ENCODE measurements at regions not wholly inside any gene's neighbourhood (a gene's known extent, or its start where the extent isn't known, plus 50 kb on each side); places are given as distances from the start of the nearest gene placed in this dataset.
A peak's percentile ranks its signal among the peaks of the same experiment; 100 is the strongest.

DNA sequence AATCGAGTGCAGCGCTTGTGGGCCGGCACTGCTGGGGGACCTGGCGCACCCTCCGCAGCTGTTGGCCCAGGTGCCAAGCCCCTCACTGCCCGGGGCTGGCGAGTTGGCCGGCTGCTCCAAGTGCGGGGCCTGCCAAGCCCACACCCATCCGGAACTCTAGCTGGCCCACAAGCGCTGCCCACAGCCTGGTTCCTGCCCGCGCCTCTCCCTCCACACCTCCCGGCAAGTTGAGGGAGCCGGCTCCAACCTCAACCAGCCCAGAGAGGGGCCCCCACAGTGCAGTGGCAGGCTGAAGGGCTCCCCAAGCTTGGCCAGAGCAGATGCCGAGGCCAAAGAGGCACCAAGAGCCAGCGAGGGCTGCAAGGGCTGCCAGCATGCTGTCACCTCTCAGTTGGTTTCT lies 73.4 kb downstream of the PLXNA1 start:
- H3K27me3 ChIP-seq, result no peaks in the 10 kb centered on the region
- no peaks in the 10 kb centered on the region for H3K4me1 ChIP-seq
- 75 to 80% methylated on average over 7 to 9 of the region's 17 CpGs for WGBS, 2 donors
- H3K27ac ChIP-seq, result no peak overlapping the region
- intact Hi-C loops (cut with DNase I), result no loop called here
- H3K9me3 ChIP-seq, result peaks cover 0 to 8% (median 0%) of the 10 kb centered on the region in 3 donors
- H3K4me3 ChIP-seq, result no peak overlapping the region
- ATAC-seq (no peak), DNase-seq (no peak)
- TF ChIP-seq, protein P1, sequence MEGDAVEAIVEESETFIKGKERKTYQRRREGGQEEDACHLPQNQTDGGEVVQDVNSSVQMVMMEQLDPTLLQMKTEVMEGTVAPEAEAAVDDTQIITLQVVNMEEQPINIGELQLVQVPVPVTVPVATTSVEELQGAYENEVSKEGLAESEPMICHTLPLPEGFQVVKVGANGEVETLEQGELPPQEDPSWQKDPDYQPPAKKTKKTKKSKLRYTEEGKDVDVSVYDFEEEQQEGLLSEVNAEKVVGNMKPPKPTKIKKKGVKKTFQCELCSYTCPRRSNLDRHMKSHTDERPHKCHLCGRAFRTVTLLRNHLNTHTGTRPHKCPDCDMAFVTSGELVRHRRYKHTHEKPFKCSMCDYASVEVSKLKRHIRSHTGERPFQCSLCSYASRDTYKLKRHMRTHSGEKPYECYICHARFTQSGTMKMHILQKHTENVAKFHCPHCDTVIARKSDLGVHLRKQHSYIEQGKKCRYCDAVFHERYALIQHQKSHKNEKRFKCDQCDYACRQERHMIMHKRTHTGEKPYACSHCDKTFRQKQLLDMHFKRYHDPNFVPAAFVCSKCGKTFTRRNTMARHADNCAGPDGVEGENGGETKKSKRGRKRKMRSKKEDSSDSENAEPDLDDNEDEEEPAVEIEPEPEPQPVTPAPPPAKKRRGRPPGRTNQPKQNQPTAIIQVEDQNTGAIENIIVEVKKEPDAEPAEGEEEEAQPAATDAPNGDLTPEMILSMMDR (IDR thresholded peaks at IDR 0.05), result no peak
- no peak for TF ChIP-seq POLR2A (IDR thresholded peaks at IDR 0.05)
- no peaks in the 10 kb centered on the region for H3K36me3 ChIP-seq (replicated peaks in 1 of 2; ENCODE audit: insufficient read depth in 1 of 2, low read depth in 2 of 2)

DNA sequence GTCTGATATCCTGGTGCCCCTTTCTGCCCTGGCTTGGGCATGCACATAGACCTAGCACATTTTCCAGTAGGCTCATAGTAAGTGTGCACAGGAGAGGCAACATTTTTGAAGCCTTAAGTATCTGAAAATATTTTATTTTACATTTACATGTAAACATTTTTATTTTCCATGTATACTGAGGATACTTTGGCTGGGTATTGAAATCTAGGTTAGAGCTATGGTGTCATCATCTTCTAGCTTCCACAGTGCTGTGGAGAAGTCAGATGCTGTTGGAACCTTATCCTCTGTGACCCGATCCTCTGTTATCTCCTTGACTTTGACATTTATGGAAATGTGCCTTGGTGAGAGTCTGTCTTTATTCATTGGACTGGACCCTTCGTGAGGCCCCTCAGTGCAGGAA lies 74.1 kb downstream of the PLXNA1 start:
- WGBS, 2 donors, result 56 to 71% methylated on average over 2 of the region's 2 CpGs
- H3K27me3 ChIP-seq, result no peaks in the 10 kb centered on the region
- TF ChIP-seq POLR2A (IDR thresholded peaks at IDR 0.05), result no peak
- TF ChIP-seq, protein P1 (IDR thresholded peaks at IDR 0.05), result no peak
- H3K9me3 ChIP-seq, result peaks cover 0 to 8% (median 0%) of the 10 kb centered on the region in 3 donors
- H3K36me3 ChIP-seq (replicated peaks in 1 of 2; ENCODE audit: insufficient read depth in 1 of 2, low read depth in 2 of 2), result no peaks in the 10 kb centered on the region
- no peak overlapping the region for H3K27ac ChIP-seq
- ATAC-seq (no peak), DNase-seq (no peak)
- H3K4me1 ChIP-seq, result no peaks in the 10 kb centered on the region
- intact Hi-C loops (cut with DNase I), result no loop called here
- no peak overlapping the region for H3K4me3 ChIP-seq

DNA sequence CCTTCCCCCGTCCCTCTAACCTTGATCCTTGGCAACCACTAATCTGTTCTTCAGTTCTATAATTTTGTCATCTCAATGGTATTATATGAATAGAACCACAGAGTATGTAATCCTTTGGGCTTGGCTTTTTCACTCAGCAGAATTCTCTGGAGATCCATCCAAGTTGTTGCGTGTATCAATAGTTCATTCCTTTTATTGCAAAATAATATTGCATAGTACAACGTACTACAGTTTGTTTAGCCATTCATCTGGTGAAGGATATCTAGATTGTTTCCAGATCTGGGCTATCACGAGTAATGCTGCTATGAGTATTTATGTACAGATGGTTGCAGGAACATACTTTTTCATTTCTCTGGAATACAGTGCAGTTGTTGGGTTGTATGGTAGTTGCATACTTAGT lies 76.2 kb downstream of the PLXNA1 start:
- Histone ChIP-seq H3K36me3 (replicated peaks in 1 of 2; ENCODE audit: insufficient read depth in 1 of 2, low read depth in 2 of 2) (no peaks in the 10 kb centered on the region), H3K4me3 (no peak overlapping the region), H3K9me3 (peaks cover 0 to 8% (median 0%) of the 10 kb centered on the region in 3 donors), H3K27me3 (no peaks in the 10 kb centered on the region), H3K4me1 (no peaks in the 10 kb centered on the region), H3K27ac (no peak overlapping the region)
- ATAC-seq (no peak), DNase-seq (no peak)
- TF ChIP-seq, protein P1 (IDR thresholded peaks at IDR 0.05), result no peak
- TF ChIP-seq POLR2A (IDR thresholded peaks at IDR 0.05), result no peak
- intact Hi-C loops (cut with DNase I), result no loop called here
- 50 to 55% methylated on average over 4 of the region's 4 CpGs for WGBS, 2 donors

DNA sequence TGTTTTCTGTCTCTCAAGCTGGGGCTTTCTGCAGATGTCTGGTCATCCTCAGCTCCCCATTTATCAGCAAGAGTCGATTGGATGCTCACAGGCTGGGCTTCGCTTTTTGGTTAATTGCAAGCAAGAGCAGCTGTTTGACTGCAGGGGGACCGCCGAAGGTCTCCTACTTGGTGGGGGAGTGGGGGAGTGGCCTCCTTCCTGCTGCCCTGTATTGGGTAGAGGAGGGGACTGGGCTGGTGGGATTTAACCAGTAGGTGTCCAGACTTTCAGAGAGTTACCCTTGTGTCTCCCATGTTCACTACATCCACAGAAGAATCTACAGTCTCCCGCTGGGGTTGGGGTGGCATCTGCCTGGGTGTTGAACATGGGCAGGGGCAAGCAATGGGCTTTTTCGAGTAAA lies 78.7 kb downstream of the PLXNA1 start:
- WGBS, 2 donors, result 58 to 70% methylated on average over 6 of the region's 6 CpGs
- no peak for TF ChIP-seq POLR2A (IDR thresholded peaks at IDR 0.05)
- TF ChIP-seq, protein P1 (IDR thresholded peaks at IDR 0.05), result no peak
- DNase-seq, result peak in 1 of 4 donors; percentile 2
- Histone ChIP-seq H3K27ac (no peak overlapping the region), H3K36me3 (replicated peaks in 1 of 2; ENCODE audit: insufficient read depth in 1 of 2, low read depth in 2 of 2) (no peaks in the 10 kb centered on the region), H3K9me3 (peaks cover 0 to 8% (median 0%) of the 10 kb centered on the region in 3 donors), H3K27me3 (no peaks in the 10 kb centered on the region), H3K4me3 (no peak overlapping the region), H3K4me1 (no peaks in the 10 kb centered on the region)
- ATAC-seq, result no peak
- intact Hi-C loops (cut with DNase I), result no loop called here

DNA sequence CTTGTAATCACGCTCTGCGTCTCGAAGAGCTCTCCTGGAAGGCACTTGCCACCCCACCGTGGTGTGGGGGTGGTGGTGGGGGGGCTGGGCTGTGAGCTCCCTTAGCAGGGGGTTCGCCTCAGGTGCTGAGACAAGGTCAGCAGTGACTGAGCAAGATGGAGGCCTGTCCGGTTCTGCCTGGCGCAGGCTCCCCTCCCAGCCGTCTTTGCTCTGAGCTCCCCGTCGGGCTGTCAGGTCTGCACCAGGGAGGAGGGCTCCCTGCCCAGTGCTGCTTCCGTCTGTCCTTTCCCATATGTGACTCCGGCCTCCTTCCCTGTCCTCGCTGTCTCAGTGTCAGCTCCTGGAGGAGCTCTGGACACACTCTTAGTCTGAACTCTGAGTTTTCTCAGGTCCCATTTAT lies 80.0 kb downstream of the PLXNA1 start:
- no peak for TF ChIP-seq POLR2A (IDR thresholded peaks at IDR 0.05)
- TF ChIP-seq, protein P1 (IDR thresholded peaks at IDR 0.05), result no peak
- no peaks in the 10 kb centered on the region for H3K36me3 ChIP-seq (replicated peaks in 1 of 2; ENCODE audit: insufficient read depth in 1 of 2, low read depth in 2 of 2)
- intact Hi-C loops (cut with DNase I), result no loop called here
- no peak overlapping the region for H3K27ac ChIP-seq
- no peak overlapping the region for H3K4me3 ChIP-seq
- H3K4me1 ChIP-seq, result no peaks in the 10 kb centered on the region
- no peaks in the 10 kb centered on the region for H3K9me3 ChIP-seq
- peak in 1 of 4 donors; percentile 8 for DNase-seq
- no peaks in the 10 kb centered on the region for H3K27me3 ChIP-seq
- 64 to 65% methylated on average over 9 to 13 of the region's 13 CpGs for WGBS, 2 donors
- no peak for ATAC-seq

Measured in body of pancreas (tissue), 4 donors.